Urothelium cell line (cell line): ENCODE measurements at regions not wholly inside any gene's neighbourhood (a gene's known extent, or its start where the extent isn't known, plus 50 kb on each side); places are given as distances from the start of the nearest gene placed in this dataset.
"Not testable (repeated sequence)": the region's sequence is repeated elsewhere in the genome, so short reads cannot be mapped to it uniquely, and the experiment has no call there.

Source experiments
- DNase-seq: peaks from one replicate; pipeline ENCODE4 v3.0.0; 2011; ENCODE audit warnings: low spot score, mixed read lengths
- FAIRE-seq: peaks from 2 replicates; lab custom pipeline; 2011; peaks lifted over from hg19 to GRCh38; lab: Jason Lieb, UNC

DNA sequence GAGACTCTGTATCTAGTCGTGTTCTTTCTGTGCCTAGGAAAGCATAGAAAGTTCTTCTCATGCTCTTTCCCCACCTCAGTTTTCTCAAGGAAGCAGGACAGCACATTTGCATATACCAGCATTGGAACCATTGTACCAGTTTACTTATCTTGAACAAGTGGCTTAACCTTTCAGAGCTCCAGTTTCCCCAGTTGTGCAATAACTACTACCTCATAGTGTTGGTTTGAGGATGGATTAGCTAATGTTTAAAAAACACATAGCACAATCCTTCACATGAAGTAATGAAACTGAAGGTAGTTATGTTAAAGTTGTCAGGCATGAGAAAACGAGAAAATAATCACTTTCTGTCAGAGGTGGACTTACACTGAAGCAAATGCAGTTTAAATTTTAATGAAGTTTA lies 92.2 kb upstream of the H2AZ1 start:
- FAIRE-seq: no peak
- DNase-seq: no peak

DNA sequence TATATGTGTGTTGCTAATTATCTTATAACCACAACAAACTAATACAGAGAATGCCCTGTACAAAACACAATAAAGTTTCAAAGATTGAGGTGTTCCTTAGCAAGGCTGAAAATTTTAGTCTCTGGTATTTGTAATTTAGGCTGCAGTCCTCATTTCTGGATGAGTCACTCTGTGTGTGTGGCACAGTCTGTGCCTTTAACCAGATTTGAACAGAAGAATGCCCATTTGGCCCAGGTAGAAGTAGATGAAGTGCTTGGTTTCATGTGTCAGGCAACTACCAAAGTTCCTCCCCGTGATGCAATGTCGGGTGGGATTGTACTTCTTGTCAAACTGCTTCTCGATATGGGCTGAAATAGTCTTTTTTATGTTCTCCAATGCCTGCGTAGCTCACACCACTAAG lies 91.6 kb upstream of the H2AZ1 start:
- no peak for DNase-seq
- peak; percentile 44 for FAIRE-seq

DNA sequence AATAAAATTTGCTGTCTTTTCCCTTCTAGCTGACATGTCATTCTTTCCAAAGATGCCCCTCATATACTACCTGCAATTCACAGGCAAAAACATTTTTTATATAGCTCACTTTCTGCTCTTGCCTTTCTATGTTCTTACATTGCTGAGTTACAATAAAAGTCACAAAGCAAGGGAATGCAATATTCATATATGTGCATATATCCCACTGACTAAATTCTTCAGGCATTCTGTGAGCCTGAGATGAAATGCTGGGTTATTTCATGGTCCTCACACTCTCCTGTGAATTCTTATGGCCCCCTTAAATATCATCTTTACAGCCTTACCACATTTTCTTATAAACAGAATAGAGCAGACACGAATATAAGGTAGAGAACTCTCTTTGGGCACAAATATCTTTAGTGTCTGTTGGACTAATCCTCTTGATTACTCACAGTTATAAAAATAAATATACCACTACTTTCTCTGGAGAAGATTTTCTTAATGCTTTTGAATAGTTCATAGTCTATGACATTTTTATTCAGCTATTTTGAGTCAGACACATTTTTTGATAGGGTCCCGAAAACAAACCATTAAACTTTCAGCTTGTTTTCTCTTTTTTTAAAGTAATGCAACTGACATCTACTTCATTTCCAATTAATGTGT lies 84.1 kb upstream of the H2AZ1 start:
- DNase-seq (no peak), FAIRE-seq (no peak)

DNA sequence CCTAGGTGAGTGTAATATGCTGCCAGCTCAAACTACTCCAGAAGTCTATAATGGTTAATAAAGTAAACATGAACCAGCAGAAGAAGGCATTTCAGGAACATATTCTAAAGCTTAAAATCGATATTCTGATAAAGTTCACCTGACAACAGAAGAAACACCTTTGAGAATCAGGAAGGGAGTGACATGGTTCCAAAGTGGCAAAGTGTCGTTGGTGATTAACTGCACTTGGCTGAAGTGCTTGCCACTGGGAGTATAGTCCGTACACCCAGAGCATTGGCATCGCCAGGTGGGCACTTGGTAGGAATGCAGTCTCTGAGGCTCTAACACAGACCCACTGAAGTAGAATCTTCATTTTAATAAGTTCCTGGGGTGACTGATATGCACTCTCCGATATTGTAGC lies 76.0 kb upstream of the H2AZ1 start:
- FAIRE-seq (no peak), DNase-seq (no peak)

DNA sequence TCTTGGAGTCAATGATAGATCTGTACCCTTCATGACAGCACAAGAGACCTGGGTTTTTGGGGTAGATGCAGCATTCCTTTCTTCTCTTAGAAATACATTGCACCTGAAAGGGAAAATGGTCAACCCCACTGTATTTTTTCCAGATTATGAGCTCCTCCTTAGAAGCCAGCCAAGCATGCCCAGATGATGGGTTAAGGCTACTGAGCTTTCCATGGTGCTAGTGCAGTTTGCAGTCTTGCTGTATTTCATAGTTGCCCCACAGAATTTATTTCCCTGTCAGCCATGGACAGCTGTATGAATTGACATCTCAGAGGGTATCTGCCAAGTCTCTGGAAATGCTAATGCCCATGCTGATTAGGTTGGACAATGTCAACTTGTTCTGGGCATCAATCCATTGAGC lies 73.7 kb upstream of the H2AZ1 start:
- FAIRE-seq (no peak), DNase-seq (no peak)

DNA sequence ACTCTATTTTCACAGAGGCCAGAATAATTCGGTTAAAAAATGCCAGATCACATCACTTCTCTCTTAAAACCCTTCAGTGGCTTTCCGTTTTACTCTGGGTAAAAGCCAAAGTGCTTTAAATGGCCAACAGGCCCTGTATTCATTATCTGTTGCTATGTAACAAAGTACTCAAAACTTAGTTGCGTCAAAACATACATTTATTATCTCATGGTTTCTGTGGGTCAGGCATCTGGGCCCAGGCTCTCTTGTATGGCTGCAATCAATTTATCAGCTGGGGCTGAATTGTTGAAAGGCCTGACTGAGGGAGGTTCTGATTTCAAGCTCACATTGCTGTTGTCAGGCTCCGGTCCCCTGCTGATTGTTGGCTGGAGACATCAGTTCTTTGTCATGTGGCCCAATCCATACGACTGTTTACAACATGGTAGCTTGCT lies 72.7 kb upstream of the H2AZ1 start:
- FAIRE-seq (no peak), DNase-seq (no peak)

DNA sequence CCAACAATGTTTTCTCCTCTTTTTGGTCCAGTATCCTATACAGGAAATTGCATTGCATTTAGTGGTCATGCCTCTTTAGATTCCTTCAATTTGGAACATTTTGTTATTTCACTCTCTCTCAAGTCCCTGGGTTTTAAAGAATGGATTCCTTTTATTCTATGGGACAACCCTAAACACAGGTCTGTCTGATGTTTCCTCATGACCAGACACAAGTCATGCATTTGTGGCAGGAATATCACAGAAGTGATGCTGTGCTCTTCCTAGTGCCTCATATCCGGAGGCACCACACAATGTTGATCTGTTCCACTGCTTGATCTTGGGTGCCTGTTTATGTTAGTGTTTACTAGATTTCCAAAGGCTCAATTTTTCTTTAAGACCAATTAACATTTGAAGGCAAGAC lies 69.7 kb upstream of the H2AZ1 start:
- no peak for DNase-seq
- no peak for FAIRE-seq

DNA sequence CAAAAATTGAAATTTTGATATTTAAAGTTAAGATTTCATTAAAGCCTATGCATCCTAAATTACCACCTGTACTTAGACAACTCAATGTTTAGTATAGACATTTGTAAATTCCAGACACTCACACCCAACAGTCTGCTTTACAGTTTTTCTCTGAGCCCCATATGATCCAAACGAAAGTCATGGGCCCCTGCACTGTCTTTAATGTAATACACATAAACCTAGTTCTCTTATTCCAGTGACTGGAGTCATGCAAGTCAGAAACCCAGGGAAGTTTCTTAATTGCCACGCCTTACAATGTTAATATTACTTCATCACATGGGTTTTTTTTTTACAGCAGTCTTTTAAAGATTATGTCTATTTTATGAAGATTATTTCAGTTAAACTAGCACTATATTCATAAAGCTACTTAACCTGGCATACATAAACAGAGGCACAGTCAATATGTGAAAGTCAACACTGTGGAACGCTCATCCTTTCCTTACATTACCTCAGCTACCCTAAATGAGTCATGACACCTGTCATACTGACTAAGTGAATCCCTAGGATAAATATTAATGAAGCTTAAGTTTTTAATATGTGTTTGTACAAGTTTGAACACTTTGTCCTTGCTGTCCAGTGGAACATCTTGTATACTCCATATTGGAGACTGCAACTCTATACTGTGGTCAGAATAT lies 67.7 kb upstream of the H2AZ1 start:
- no peak for DNase-seq
- no peak for FAIRE-seq

DNA sequence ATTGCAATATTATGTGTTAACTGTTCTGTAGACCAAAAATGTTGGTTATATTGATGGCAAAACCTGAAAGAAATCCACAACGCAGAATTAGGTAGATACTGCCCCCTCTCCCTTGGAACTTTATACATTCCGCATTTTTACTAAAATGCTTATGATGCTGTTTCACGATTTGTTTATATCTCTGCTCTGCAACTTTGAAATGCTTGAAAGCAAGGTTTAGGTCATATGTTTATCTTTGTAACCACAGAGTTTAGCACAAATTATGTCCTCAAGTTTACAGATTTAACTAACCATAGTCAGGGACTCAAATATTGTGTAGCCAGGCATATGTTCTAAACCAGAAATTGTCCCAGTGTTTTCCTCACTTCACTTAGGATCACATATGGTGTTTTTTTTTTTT lies 66.1 kb upstream of the H2AZ1 start:
- FAIRE-seq (no peak), DNase-seq (no peak)

DNA sequence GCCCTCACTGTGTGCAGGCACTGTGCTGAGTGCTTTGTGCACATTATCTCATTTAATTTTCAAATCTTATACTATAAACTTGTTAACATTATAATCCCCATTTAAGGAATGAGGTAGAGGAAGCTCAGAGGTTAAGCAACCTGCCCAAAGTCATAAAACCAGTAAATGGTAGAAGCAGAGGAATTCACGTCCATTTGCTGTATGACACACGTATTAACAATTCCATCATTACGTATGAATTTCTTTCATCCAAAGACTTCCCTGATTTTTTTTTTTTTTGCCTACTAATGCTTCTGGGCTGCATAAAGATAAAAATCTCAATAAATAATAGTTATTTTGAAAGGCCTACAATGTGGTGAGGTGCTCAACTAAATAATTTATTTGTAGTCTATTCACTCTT lies 64.5 kb upstream of the H2AZ1 start:
- DNase-seq: no peak
- FAIRE-seq: no peak

DNA sequence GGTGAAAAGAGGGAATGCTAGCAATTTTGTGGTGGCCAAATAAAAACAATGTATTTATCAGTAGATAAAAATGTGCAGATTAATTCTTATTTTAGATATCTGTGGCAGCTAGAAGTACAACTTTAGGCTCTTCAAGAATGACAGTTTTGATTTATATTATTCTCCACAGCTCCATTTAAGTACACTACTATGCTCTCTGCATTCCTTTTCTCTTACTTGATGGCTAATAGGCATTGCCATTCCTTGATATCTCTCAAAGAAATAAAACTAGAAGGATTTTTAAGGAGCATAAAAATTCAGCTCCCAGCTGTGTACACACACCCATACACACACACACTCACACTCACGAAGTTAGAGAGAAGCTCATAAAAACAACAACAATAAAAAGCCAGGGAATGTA lies 59.4 kb upstream of the H2AZ1 start:
- FAIRE-seq (no peak), DNase-seq (no peak)

DNA sequence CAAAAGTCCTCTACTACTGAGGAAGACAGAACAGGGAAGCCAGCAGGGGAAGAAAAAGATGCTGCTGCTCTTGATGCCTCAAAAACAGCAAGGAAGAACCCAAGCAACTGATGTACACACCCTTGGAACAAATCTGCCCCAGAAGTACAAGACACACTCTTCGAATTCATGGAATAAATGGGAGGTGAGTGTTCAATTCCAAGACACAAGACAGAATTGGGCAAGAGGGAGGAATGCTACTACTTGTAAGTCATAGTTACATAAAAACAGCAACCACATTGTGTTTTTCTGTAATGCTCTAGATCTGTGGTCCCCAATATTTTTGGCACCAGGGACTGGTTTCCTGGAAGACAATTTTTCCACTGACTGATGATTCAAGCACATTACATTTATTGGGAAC lies 58.0 kb upstream of the H2AZ1 start:
- DNase-seq: no peak
- no peak for FAIRE-seq

DNA sequence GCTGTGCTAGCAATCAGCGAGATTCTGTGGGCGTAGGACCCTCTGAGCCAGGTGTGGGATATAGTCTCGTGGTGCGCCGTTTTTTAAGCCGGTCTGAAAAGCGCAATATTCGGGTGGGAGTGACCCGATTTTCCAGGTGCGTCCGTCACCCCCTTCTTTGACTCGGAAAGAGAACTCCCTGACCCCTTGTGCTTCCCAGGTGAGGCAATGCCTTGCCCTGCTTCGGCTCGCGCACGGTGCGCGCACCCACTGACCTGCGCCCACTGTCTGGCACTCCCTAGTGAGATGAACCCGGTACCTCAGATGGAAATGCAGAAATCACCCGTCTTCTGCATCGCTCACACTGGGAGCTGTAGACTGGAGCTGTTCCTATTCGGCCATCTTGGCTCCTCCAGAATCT lies 56.1 kb upstream of the H2AZ1 start:
- not testable (repeated sequence) for DNase-seq, FAIRE-seq
